DND-41 (cell line): ENCODE measurements at regions not wholly inside any gene's neighbourhood (a gene's known extent, or its start where the extent isn't known, plus 50 kb on each side); places are given as distances from the start of the nearest gene placed in this dataset.

Source experiments
- CTCF ChIP-seq: IDR thresholded peaks from 2 replicates; pipeline ENCODE4 v1.5.1; 2012; ENCODE audit warnings: borderline replicate concordance, low read length, moderate library complexity, mild to moderate bottlenecking; ENCODE audit not compliant: poor library complexity, severe bottlenecking; ENCODE audit errors: extremely low read depth
- EZH2 ChIP-seq: IDR thresholded peaks from 3 replicates; pipeline ENCODE4 v1.6.1; 2012; ENCODE audit warnings: borderline replicate concordance, low read depth, mild to moderate bottlenecking, moderate library complexity, low read length, inconsistent platforms; ENCODE audit not compliant: severe bottlenecking

DNA sequence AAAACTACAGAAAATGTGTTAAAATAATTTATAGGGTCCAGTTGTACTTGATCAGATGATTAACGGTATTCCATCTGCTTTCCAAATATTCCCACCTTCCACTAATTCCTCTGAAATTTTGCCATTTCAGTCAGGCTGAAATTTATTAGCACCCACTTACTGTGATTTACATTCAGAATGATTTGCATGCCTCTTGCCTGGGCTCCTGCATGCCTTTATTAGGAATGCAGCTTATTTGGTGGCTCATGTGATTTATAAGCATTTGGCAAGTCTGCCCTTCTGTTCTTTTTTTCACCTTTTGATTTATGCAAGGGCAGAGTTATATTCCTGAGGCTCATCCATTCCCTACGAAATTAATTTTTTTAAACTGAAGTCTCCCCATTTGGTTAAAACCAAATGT is 1594.5 kb upstream of the PIK3C3 start:
- no peak for TF ChIP-seq EZH2
- TF ChIP-seq CTCF: no peak
